Stimulated activated effector memory CD8-positive, alpha-beta T cell treated with anti-CD3 and anti-CD28 coated beads, Interleukin-12 subunit alpha, Interleukin-12 subunit beta, amount 100 ng/mL, for 72 hours (primary cell): ENCODE measurements at regions not wholly inside any gene's neighbourhood (a gene's known extent, or its start where the extent isn't known, plus 50 kb on each side); places are given as distances from the start of the nearest gene placed in this dataset.

ENCODE experiments used
- ATAC-seq: fragments of 150-1000 bp; cut with Tn5 transposase; 2 replicates; pipeline ENCODE4 v1.10.0; 2021
- DNase-seq, 2 donors: peaks; one replicate each; pipeline ENCODE4 v3.0.0; 2021 to 2022; ENCODE audit warnings: low spot score in 2 of 2
- H3K27ac Mint-ChIP-seq: one replicate; pipeline ENCODE4 v1.8.0; 2022; ENCODE audit warnings: mild to moderate bottlenecking, mixed read lengths
- H3K36me3 Mint-ChIP-seq: one replicate; pipeline ENCODE4 v1.8.0; 2022; ENCODE audit warnings: mild to moderate bottlenecking, mixed read lengths
- H3K4me1 Mint-ChIP-seq: one replicate; pipeline ENCODE4 v1.8.0; 2022; ENCODE audit warnings: mixed read lengths
- H3K4me3 Mint-ChIP-seq: one replicate; pipeline ENCODE4 v1.8.0; 2022; ENCODE audit warnings: mild to moderate bottlenecking, mixed read lengths
- H3K9me3 Mint-ChIP-seq: one replicate; pipeline ENCODE4 v1.8.0; 2022; ENCODE audit warnings: mixed read lengths

DNA sequence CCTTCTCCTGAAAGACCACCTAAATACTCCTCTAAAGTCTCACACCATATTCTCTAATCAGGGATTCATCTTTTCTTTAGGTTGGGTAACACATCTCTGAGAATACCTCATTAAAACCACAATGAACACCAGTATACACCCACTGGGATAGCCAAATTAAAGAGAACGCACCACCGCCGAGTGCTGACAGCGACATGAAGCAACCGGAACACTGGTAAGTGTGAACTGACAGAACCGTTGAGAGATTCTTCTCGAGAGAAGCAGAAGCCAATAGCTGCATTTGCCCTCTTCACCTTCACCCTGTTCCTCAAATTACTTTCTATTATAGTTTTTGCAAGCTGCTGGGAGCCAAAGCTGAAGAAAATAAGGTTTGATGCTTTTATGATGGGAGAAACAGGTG lies 318.5 kb downstream of the FBXO15 start:
- Mint-ChIP-seq H3K9me3 (peaks cover 5% of the 10 kb centered on the region), H3K4me3 (no peak overlapping the region), H3K27ac (no peak overlapping the region), H3K4me1 (no peaks in the 10 kb centered on the region), H3K36me3 (no peaks in the 10 kb centered on the region)
- ATAC-seq (no peak), DNase-seq (no peak)

DNA sequence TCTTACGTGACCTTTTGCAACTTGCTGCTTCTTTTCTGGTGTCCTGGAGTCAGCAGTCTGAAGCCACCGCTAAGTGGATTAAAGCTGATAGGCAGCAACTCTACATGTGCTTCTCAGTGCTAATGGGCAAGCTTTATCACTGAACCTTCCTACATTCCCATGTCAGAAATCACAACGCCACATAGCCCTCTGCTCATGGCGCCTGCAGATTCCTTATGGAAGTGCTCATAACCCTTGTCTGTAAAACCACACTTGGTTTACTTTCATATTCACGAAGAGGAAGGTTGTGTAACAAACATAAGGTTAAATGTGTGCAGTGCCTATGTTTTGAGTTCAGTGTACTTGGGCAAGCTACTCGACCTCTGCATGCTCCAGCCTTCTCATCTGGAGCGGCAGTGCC lies 319.8 kb downstream of the FBXO15 start:
- Mint-ChIP-seq H3K36me3 (no peaks in the 10 kb centered on the region), H3K4me1 (no peaks in the 10 kb centered on the region), H3K4me3 (no peak overlapping the region), H3K27ac (no peak overlapping the region), H3K9me3 (peaks cover 5% of the 10 kb centered on the region)
- DNase-seq (no peak), ATAC-seq (no peak)

DNA sequence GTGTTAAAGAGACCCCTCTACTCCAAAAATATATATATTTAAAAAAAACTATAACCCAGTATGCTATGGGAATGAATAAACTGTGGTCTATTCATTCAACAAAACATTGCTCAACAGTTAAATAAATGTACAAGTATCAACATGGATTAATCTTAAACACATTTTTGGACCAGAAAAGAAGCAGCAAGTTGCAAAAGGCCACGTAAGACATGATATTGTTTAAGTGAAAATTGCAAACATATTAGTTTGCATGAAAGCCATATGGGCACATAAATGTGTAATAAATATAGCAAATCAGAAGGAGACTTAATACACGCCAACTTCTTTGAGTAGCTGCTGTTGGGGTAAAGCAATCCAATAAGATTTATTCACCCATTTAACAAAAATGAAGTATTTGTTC lies 321.5 kb downstream of the FBXO15 start:
- DNase-seq (no peak), ATAC-seq (no peak)
- Mint-ChIP-seq H3K4me1 (no peaks in the 10 kb centered on the region), H3K4me3 (no peak overlapping the region), H3K27ac (no peak overlapping the region), H3K36me3 (no peaks in the 10 kb centered on the region), H3K9me3 (peaks cover 5% of the 10 kb centered on the region)

DNA sequence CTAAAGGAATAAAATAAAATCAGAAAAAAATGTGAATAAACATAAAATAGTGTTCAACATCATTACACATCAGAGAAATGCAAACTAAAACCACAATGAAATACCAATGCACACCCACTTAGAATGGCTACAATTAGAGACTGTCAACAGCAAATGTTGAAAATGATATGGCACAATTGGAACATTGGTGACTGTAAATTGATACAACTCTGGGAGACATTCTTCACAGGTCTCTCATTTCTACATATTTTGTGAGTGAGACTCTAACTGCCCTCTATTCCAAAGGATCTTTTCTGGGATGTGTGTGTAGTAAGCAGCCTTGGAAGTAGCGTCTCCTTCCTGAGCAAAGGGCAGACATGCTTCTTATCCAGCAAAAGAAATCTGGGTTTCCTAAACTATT lies 323.0 kb downstream of the FBXO15 start:
- Mint-ChIP-seq H3K9me3 (peaks cover 2% of the 10 kb centered on the region), H3K27ac (no peak overlapping the region), H3K36me3 (no peaks in the 10 kb centered on the region), H3K4me1 (no peaks in the 10 kb centered on the region), H3K4me3 (no peak overlapping the region)
- ATAC-seq (no peak), DNase-seq (no peak)

DNA sequence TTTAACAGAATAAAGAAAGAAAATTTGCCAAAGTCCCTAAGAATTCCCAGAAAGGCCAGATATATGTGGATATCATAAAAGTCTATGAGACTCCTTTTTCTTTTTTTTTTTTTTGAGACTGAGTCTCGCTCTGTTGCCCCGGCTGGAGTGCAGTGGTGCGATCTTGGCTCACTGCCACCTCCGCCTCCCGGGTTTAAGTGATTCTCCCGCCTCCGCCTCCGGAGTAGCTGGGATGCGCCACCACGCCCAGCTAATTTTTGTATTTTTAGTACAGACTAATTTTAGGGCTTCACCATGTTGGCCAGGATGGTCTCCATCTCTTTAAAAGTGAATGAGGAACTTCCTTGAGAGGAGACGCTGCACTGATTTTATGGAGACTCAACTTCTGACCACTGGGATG lies 335.2 kb downstream of the FBXO15 start:
- Mint-ChIP-seq H3K9me3 (no peaks in the 10 kb centered on the region), H3K4me3 (no peak overlapping the region), H3K4me1 (no peaks in the 10 kb centered on the region), H3K27ac (no peak overlapping the region), H3K36me3 (no peaks in the 10 kb centered on the region)
- no peak for DNase-seq
- ATAC-seq, result no peak

DNA sequence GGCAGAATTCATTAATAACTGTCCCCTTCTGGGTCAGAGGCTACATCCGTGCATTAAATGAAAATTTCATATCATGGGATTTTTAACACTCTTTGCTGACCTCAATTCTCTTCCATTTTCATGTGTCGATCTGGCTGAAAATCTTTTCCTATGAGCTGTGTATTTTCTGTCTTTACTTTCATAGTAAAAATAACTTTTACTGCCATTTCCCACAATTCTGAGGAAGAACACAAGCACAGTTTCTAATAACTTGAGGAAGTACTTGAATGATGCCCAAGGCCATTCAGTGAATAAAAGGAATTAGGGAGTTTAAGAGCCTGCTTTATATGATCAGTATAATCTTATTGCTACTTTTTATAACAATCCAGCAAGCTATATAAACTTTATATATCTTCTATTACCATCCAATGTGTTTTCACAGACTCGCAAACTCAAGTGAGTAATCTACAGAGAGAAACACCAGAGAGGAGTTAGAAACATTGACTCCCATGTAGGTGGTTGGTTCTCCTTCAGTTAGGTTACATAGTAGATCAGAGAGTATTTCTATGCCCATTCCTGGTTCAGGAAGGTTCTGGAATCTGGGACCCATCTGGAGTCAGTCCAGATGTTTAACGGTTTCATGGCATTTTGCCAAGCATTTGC lies 340.0 kb downstream of the FBXO15 start:
- H3K36me3 Mint-ChIP-seq, result no peaks in the 10 kb centered on the region
- no peak overlapping the region for H3K4me3 Mint-ChIP-seq
- H3K4me1 Mint-ChIP-seq, result no peaks in the 10 kb centered on the region
- no peak overlapping the region for H3K27ac Mint-ChIP-seq
- ATAC-seq, result no peak
- peaks cover 5% of the 10 kb centered on the region for H3K9me3 Mint-ChIP-seq
- DNase-seq, result no peak

DNA sequence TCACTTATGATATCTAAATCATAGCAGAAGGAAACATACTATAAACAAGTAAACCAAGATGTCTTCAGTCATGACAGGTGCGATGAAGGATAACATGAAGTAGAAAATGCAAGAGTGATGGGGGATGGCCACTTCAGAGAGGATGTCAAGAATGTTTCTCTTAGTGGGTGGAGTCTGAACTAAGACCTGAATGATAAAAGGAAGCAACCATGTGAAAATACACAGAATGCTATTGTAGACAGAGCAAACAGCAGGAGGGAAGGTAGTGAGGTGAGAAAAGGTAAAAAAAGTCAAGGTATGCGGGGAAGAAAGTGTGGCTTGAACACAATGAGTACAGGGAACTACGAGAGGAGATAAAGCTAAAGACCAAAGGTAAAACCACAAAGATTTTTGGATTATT lies 341.6 kb downstream of the FBXO15 start:
- ATAC-seq, result no peak
- no peaks in the 10 kb centered on the region for H3K36me3 Mint-ChIP-seq
- H3K9me3 Mint-ChIP-seq, result peaks cover 6% of the 10 kb centered on the region
- DNase-seq, result no peak
- H3K4me3 Mint-ChIP-seq, result no peak overlapping the region
- no peaks in the 10 kb centered on the region for H3K4me1 Mint-ChIP-seq
- H3K27ac Mint-ChIP-seq, result no peak overlapping the region

DNA sequence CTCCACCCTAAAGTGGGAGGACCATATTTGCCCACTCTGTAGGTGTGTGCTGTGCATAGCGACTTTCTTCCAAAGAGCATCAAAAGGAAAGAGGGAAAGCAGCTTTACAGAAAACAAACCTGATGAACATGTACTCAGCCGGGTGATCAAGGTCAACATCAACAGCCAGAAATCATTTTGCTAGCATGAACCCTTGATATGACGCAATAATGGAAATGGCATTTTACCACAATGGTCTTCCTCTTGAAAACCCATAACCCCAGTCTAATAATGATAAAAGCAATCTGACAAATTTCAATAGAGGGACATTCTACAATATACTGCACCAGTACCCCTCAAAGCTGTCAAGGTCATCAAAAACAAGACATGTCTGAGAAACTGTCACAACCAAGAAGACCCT lies 350.2 kb downstream of the FBXO15 start:
- H3K9me3 Mint-ChIP-seq, result peaks cover 4% of the 10 kb centered on the region
- no peaks in the 10 kb centered on the region for H3K4me1 Mint-ChIP-seq
- no peak for DNase-seq
- no peak overlapping the region for H3K27ac Mint-ChIP-seq
- no peak for ATAC-seq
- no peak overlapping the region for H3K4me3 Mint-ChIP-seq
- no peaks in the 10 kb centered on the region for H3K36me3 Mint-ChIP-seq

DNA sequence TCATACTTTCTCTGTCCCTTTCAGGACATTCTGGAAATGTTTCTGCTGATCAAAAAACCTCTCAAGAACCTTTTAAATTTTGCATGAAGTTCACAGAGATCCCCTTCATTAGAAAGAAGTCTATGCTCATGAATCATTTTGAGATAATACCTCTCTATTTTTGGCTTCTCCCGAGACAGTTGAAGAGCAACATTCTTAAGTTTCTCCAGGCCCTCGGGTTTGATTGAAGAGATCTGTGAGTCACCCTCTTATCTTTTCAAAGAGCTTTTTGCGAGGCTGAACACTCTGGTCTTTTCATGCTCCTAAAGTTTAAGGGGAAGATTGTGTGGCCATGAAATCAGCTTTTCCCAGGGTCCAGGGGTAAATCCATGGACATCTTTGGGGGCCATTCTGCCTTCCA lies 354.2 kb downstream of the FBXO15 start:
- Mint-ChIP-seq H3K4me1 (no peaks in the 10 kb centered on the region), H3K9me3 (peaks cover 7% of the 10 kb centered on the region), H3K4me3 (no peak overlapping the region), H3K27ac (no peak overlapping the region), H3K36me3 (no peaks in the 10 kb centered on the region)
- DNase-seq (no peak), ATAC-seq (no peak)

DNA sequence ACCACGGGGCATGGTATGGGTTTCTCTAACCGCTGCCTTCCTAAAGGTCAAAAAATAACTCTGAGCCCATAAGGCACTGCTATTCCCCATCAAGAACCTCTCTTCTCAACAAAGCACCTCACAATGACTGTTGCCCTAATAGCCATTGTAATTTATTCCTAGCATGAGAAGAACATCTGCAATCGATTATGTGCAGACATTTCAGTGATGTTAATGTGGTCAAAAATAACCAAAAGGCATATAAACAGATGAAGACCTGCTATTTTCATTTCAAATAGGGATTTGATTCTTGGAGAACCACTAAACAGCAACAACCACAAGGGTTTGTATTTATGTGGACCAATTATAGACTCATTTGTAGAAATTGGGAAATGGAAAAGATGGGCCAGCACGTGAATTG lies 356.6 kb downstream of the FBXO15 start:
- H3K27ac Mint-ChIP-seq, result no peak overlapping the region
- no peak overlapping the region for H3K4me3 Mint-ChIP-seq
- no peaks in the 10 kb centered on the region for H3K36me3 Mint-ChIP-seq
- H3K9me3 Mint-ChIP-seq, result peaks cover 7% of the 10 kb centered on the region
- H3K4me1 Mint-ChIP-seq, result no peaks in the 10 kb centered on the region
- DNase-seq, result no peak
- no peak for ATAC-seq

DNA sequence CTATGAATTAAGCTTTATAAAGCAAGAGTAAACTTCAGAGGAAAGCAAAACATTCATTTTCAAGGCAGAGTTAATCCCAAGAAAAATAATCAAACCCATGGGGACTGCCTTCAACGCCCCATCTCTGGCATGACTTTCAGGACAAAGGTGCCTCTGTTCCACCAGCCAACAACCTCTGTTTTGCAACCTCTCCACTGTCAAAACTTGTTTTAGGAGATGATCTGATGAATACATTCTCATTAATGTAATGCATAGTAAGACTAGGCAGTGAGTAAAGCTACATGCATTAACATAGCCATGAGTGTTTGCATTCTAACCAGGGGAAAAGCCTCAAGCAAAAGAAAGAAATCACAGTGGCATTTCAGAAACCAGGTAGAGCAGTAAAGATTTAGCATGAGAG lies 357.0 kb downstream of the FBXO15 start:
- no peaks in the 10 kb centered on the region for H3K36me3 Mint-ChIP-seq
- no peak for DNase-seq

DNA sequence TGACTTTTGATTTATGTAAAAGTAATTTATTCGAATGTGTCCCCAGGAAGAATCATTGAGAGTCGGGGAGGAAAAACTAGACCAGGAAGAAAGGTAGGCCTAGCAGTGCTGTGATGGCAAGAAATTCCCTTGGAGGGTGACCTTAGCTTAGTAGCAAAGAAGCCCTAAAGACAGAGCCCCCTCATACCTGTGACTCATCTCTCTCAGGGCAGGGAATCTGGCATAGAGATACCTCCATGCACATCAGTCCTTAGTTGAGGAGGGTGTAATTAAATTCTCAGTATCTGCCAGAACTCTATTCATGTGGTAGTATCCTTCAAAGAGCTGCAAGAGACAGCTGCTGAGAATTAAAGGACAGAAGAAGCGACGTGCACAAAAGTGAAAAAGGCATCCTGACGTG lies 360.3 kb downstream of the FBXO15 start:
- ATAC-seq (no peak), DNase-seq (no peak)
- H3K4me1 Mint-ChIP-seq, result no peaks in the 10 kb centered on the region
- no peak overlapping the region for H3K4me3 Mint-ChIP-seq
- no peak overlapping the region for H3K27ac Mint-ChIP-seq
- peaks cover 3% of the 10 kb centered on the region for H3K9me3 Mint-ChIP-seq
- no peaks in the 10 kb centered on the region for H3K36me3 Mint-ChIP-seq

More for the DNA sequence above, 357.0 kb downstream of the FBXO15 start:
- Mint-ChIP-seq H3K9me3 (peaks cover 7% of the 10 kb centered on the region), H3K27ac (no peak overlapping the region), H3K4me1 (no peaks in the 10 kb centered on the region), H3K4me3 (no peak overlapping the region)
- no peak for ATAC-seq

DNA sequence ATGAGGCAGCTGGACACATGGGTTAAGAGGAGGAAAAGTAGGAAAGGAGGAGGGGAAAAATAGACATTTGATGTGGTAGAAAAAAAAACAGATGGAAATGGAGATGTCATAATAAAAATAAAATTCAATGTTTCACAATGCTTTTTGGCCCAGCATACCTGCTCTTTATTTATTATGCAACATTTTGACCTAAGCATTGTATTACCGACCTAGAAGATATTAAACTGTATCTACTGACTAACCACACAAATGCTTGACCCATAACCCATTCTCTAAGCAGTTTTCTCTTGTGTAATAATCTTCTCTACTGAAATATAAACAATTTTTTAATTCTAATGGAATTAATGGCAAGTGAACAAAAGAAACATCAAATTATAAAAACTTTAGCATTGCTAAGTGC lies 362.3 kb downstream of the FBXO15 start:
- Mint-ChIP-seq H3K4me3 (no peak overlapping the region), H3K4me1 (no peaks in the 10 kb centered on the region), H3K36me3 (no peaks in the 10 kb centered on the region), H3K27ac (no peak overlapping the region), H3K9me3 (peaks cover 3% of the 10 kb centered on the region)
- DNase-seq (no peak), ATAC-seq (no peak)

DNA sequence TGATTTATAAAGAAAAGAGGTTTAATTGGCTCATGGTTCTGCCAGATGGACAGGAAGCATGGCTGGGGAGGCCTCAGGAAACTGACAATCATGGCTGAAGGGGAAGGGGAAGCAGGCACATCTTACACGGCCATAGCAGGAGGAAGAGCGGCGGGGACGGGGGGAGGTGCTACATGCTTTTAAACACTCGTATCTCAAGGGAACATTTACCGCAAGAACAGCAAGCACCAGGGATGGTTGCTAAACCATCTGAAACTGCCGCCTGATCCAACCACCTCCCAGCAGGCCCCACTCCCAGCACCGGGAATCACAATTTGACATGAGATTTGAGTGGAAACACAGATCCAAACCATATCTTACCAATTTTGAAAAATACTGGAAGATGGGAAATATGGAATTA lies 362.8 kb downstream of the FBXO15 start:
- H3K4me1 Mint-ChIP-seq, result no peaks in the 10 kb centered on the region
- peaks cover 3% of the 10 kb centered on the region for H3K9me3 Mint-ChIP-seq
- ATAC-seq (no peak), DNase-seq (no peak)
- H3K36me3 Mint-ChIP-seq, result no peaks in the 10 kb centered on the region
- H3K27ac Mint-ChIP-seq, result no peak overlapping the region
- no peak overlapping the region for H3K4me3 Mint-ChIP-seq

DNA sequence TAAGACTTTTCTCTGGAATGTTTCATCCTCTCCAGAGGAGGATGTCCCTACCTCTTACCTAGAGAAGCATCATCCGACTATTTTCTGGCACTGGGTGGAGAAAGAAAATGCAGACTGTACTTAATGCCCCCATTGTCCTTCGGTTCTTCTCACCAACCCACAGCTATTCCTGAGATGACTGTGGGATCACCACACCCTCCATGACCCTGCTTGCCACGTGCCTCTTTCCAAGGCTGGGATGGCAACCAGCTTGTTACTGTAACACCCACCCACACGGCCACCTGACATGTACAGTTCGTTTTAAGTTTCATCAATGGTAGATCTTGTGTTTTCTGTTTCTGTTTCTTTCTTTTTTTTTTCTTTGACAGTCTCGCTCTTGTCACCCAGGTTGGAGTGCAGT lies 365.2 kb downstream of the FBXO15 start:
- ATAC-seq (no peak), DNase-seq (no peak)
- no peak overlapping the region for H3K4me3 Mint-ChIP-seq
- no peaks in the 10 kb centered on the region for H3K36me3 Mint-ChIP-seq
- no peak overlapping the region for H3K27ac Mint-ChIP-seq
- H3K4me1 Mint-ChIP-seq, result no peaks in the 10 kb centered on the region
- no peaks in the 10 kb centered on the region for H3K9me3 Mint-ChIP-seq

DNA sequence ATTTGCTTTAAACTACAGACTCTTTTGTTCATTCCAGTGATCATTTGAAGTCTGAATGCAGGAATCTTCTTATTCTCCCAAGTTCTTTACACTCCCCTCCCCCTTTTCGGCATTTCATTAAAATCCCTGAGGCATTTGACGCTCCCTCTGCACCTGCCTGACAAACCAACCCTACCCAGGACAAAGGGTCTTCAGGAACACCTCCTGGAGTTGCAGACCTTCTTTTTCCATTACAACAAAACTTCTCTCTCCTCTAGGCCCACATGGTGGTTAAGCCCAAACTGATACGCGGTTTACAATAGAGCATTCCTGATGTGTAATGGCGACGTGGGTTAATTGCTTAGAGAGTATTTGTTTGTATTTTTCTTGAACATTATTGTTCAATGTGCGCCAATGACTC lies 367.4 kb downstream of the FBXO15 start:
- DNase-seq, result no peak

DNA sequence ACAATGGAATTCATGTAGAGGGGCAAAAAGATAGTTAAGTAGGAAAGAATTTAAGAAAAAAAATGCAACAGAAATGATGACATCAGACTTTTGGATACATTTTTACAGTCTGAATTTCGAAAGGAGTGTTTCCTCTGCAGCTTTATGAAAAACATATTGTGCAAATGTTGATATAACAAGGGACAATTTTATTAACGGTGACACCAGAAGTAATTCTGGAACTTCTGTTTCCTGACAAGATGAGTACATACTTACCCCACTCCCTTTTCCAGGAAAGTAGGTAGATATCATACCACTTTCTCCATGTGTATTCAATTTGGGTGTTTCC lies 369.6 kb downstream of the FBXO15 start:
- ATAC-seq (no peak), DNase-seq (no peak)
- peaks cover 3% of the 10 kb centered on the region for H3K9me3 Mint-ChIP-seq
- no peaks in the 10 kb centered on the region for H3K36me3 Mint-ChIP-seq
- no peak overlapping the region for H3K4me3 Mint-ChIP-seq
- no peaks in the 10 kb centered on the region for H3K4me1 Mint-ChIP-seq
- H3K27ac Mint-ChIP-seq, result no peak overlapping the region

More for the DNA sequence above, 367.4 kb downstream of the FBXO15 start:
- Mint-ChIP-seq H3K27ac (no peak overlapping the region), H3K4me3 (no peak overlapping the region), H3K9me3 (peaks cover 3% of the 10 kb centered on the region), H3K4me1 (no peaks in the 10 kb centered on the region), H3K36me3 (no peaks in the 10 kb centered on the region)
- no peak for ATAC-seq
